GF-D8 (cell line): ENCODE measurements at regions not wholly inside any gene's neighbourhood (a gene's known extent, or its start where the extent isn't known, plus 50 kb on each side); places are given as distances from the start of the nearest gene placed in this dataset.
"Not testable (repeated sequence)": the region's sequence is repeated elsewhere in the genome, so short reads cannot be mapped to it uniquely, and the experiment has no call there.

Experiments used
- DNase-seq: peaks from one replicate; lab custom pipeline; 2025; lab: John Stamatoyannopoulos, UW

DNA sequence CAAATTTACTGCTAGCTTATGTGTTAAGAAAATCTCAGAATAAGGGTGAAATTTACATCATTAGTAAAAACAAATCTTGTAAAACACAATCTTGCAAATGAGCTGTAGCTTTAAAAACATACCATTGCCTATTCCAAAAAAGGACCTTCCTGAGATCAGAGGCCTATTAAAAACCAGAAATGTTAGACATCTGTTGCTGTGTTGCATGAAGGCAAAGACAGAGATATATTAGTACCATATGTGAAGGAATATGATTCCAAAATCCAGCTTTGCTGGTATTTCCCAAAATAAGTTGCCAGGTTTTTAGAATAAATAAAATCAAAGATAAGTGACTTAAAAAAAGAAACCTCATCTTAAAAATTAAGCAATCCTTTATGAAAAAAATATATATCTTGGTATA lies 504.1 kb upstream of the CDIN1 start:
- no peak for DNase-seq

GRCh38 chr15:36079021-36079420 lies 500.4 kb upstream of the CDIN1 start:
- DNase-seq = no peak

DNA sequence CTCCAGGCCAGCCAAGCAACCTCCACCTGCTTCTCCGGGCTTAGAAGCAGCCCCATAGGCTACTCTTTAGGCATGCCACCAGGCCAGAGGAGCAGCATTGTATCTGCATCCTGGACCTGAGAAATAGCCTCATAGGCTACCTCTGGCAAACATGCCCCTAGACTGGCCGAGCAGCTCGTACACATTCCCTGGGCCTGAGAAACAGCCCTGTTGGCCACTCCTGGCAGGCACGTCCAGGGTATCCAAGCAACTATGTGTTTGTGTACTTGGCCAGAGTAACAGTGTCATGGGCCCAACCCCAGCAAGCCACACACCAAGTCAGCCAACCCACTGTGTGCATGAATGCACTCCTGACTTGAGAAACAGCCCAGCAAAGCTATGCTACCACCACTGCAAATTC lies 498.7 kb upstream of the CDIN1 start:
- DNase-seq = no peak

- DNase-seq = no peak
Measured at GRCh38 chr15:36090286-36090946, 489.0 kb upstream of the CDIN1 start.

DNA sequence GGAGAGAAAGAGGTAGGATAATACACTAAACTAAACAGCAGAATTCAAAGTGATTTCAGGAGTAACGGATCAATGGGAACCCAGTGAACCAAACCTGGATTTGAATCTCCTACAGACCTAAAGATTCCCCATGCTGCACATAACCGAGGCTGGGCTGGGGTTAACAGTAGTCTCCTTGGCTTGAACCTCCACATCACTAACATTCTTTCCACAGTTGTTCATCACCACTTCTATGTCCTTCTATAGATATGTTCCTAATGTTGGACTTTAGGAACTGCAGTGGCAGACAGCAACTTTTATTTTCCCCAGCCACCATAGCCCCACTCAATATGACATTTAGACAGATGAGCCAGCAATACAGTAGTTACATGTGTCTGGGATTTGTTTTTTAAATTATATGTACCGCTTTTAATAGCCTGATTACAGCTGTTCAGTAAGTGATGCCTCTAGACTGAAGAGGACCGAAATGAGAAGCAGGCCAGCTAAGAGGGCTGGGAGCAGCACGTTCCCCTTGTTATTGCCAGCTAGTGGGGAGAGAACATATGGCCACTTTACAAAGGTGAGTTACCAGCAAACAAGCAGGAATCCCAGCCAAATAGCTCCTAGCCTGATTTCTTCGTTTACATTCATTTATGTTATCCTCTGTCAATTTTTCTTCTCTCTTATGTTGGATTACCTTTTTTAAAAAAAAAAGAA lies 472.6 kb upstream of the CDIN1 start:
- no peak for DNase-seq

DNA sequence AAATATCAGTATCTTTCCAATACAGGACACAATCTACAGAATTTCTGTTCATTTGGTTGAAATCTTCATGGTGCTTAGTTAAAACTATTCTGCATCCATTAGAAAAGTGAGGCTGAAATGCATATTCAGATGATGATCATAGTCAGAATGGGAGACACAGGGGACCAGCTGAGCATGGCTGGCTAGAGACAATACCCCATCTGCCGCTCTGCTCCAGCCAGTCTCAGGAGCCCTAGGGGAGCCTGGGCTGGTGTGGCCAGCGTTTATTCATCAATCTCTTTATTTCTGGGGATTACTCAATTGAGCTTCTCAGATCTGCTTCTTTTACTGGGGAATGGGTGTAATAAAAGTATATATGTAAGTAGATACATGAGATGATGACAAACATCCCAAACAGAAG lies 470.9 kb upstream of the CDIN1 start:
- no peak for DNase-seq

GRCh38 chr15:36109943-36110658 lies 469.3 kb upstream of the CDIN1 start:
- DNase-seq = no peak

- DNase-seq = no peak
Measured at GRCh38 chr15:36110659-36110993, 468.8 kb upstream of the CDIN1 start.

GRCh38 chr15:36117296-36117787 lies 462.1 kb upstream of the CDIN1 start:
- DNase-seq = no peak

DNA sequence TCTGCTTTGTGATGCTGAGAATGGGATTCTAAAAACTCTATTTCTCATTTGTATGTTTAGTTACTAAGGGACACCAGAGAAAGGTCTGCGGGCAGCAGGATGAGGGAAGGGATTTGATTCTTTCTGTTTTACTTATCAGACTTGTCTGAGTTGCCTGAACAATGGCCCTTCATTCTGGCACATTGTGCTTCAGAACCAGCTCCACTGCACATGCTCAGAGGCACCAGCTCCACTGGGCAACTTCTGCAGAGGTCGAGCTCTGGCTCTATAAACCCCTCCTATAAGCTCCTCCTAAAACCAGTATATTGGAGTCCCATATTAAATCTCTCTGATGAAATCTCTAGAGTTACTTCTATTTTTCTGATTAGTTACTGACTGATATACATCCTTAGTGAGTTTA lies 453.2 kb upstream of the CDIN1 start:
- DNase-seq = no peak

GRCh38 chr15:36130641-36131310 lies 448.6 kb upstream of the CDIN1 start:
- DNase-seq = no peak

GRCh38 chr15:36133742-36134141 lies 445.7 kb upstream of the CDIN1 start:
- no peak for DNase-seq

DNA sequence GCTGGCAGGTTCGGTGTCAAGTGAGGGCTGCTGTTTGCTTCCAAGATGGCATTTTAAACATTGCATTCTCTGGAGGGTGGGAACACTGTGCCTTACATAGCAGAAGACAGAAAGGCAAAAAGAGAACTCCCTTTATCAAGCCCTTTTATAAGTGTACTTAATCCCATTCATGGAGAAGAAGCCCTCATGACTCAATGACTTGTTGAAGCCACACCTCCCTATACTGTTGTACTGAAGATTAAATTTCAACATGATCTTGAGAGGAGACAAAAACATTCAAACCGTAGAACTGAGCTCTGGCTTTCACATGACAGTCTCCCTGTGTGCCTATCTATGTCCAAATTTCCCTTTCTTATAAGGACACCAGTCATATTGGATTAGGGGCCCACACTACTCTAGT lies 443.4 kb upstream of the CDIN1 start:
- DNase-seq = no peak

- DNase-seq = no peak
Measured at GRCh38 chr15:36152936-36153335, 426.5 kb upstream of the CDIN1 start.

DNA sequence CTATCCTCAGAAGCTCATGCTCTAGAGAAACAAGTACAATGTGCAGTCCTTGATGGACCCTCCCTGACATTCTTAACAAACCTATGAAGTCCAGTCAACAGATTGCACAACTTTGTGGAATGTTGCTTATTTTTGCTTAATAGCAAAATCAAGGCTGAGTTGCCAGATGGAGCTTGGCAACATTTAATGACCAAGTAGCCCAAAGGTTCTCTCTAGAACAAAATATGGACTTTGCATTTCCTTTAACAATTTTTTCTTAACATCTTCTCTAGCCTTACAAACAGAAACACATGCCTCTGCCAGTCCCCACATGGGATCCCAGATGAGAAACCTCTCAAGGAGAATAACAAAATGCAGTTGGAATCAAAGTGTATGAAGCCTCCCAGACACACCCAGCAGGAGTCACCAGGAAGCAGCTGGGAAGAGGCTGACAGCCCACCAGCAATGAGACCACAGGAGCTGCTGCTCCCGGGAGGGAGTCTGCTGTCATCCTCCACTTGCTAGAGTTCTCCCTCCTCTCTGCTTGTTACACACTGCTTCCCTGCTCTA lies 422.5 kb upstream of the CDIN1 start:
- DNase-seq = no peak

DNA sequence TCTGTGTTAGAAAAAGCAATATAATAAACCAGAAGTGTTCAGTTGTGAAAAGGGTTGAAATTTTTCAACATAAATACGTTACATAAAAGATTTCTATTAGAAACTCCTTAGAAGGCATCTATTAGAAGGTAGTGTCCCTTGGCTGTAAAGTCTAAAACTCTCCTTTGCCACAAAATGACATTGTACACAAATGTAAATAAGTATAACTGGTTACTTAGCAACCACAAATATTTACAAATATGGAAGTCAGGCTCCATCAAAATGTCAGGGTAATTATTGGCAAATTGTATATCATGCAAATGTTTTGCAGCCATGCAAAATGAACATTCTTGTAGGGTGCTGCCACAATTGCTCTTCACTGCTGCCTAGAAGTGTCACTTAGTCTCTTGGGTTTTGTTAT lies 419.1 kb upstream of the CDIN1 start:
- no peak for DNase-seq

- DNase-seq = no peak
Measured at GRCh38 chr15:36161108-36161507, 418.3 kb upstream of the CDIN1 start.

- DNase-seq = no peak
Measured at GRCh38 chr15:36161771-36162212, 417.6 kb upstream of the CDIN1 start.

DNA sequence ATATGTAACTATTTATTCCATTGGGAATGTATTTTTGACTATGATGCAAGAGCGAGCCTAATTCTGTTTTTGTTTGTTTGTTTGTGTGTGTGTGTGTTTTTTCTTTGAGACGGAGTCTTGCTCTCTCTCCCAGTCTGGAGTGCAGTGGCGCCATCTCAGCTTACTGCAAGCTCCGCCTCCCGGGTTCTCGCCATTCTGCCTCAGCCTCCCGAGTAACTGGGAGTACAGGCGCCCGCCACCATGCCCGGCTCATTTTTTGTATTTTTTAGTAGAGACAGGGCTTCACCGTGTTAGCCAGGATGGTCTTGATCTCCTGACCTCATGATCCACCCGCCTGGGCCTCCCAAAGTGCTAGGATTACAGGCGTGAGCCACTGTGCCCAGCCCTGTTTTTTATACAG lies 415.4 kb upstream of the CDIN1 start:
- DNase-seq = not testable (repeated sequence)

- no peak for DNase-seq
Measured at GRCh38 chr15:36172955-36173354, 406.5 kb upstream of the CDIN1 start.

- DNase-seq = no peak
Measured at GRCh38 chr15:36175186-36175740, 404.2 kb upstream of the CDIN1 start.

DNA sequence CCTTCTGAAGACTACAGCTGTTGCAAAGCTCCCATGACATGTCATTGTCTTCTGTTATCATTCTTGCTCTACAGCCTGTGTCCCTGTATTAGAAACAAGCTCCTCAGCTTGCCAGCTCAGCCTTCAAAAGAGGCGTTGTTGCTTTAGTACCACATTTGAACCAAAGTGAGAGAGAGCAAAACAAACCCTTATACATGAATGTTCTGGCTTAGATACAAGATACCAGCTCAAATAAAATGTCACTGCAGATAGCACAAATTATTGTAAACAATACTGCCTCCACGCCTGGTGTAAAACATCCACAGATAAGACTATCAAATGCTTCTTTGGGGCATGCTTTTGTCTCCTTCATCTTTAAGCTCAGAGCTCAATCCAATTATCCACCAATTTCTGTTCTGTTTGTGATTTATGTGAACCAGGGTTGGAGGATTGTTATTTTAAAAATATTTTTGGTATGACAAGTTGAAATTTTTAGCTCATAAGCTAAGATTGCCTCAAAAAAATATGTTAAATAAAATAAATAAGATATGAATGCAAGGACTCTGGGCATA lies 403.6 kb upstream of the CDIN1 start:
- DNase-seq = no peak
